T-helper 1 cell treated with Interleukin-12 subunit alpha and Interleukin-12 subunit beta and Interleukin-4 antibody, amounts not matched to agents 30 μg/mL and 1 μg/mL, for 36 hours (primary cell): ENCODE measurements at regions not wholly inside any gene's neighbourhood (a gene's known extent, or its start where the extent isn't known, plus 50 kb on each side); places are given as distances from the start of the nearest gene placed in this dataset.

ENCODE experiments used
- H3K27ac Mint-ChIP-seq: one replicate; pipeline ENCODE4 v1.8.0; 2021; ENCODE audit warnings: mild to moderate bottlenecking, mixed read lengths
- H3K27me3 Mint-ChIP-seq: one replicate; pipeline ENCODE4 v1.8.0; 2021; ENCODE audit warnings: low read depth, mixed read lengths
- H3K36me3 Mint-ChIP-seq: one replicate; pipeline ENCODE4 v1.8.0; 2021; ENCODE audit warnings: low read depth, mixed read lengths
- H3K4me1 Mint-ChIP-seq: one replicate; pipeline ENCODE4 v1.8.0; 2021; ENCODE audit warnings: low read depth, mixed read lengths
- H3K4me3 Mint-ChIP-seq: one replicate; pipeline ENCODE4 v1.8.0; 2021; ENCODE audit warnings: mild to moderate bottlenecking, moderate library complexity, mixed read lengths
- H3K9me3 Mint-ChIP-seq: one replicate; pipeline ENCODE4 v1.8.0; 2021; ENCODE audit warnings: mixed read lengths

GRCh38 chr17:83152745-83153611 lies 73.6 kb downstream of the METRNL start:
- Mint-ChIP-seq H3K27me3 (peaks cover 12% of the 10 kb centered on the region), H3K4me3 (no peak overlapping the region), H3K4me1 (peaks cover 15% of the 10 kb centered on the region), H3K9me3 (no peaks in the 10 kb centered on the region), H3K27ac (no peak overlapping the region), H3K36me3 (no peaks in the 10 kb centered on the region)

- no peaks in the 10 kb centered on the region for H3K9me3 Mint-ChIP-seq
- no peak overlapping the region for H3K27ac Mint-ChIP-seq
- peaks cover 16% of the 10 kb centered on the region for H3K27me3 Mint-ChIP-seq
- H3K4me3 Mint-ChIP-seq: no peak overlapping the region
- H3K36me3 Mint-ChIP-seq: no peaks in the 10 kb centered on the region
- H3K4me1 Mint-ChIP-seq: peaks cover 11% of the 10 kb centered on the region
Observed at GRCh38 chr17:83153681-83154310, 74.4 kb downstream of the METRNL start.

GRCh38 chr17:83154311-83155127 lies 75.1 kb downstream of the METRNL start:
- Mint-ChIP-seq H3K4me3 (no peak overlapping the region), H3K36me3 (no peaks in the 10 kb centered on the region), H3K27me3 (peaks cover 22% of the 10 kb centered on the region), H3K9me3 (no peaks in the 10 kb centered on the region), H3K27ac (no peak overlapping the region), H3K4me1 (peaks cover 5% of the 10 kb centered on the region)

- Mint-ChIP-seq H3K4me1 (peaks cover 4% of the 10 kb centered on the region), H3K9me3 (no peaks in the 10 kb centered on the region), H3K27ac (no peak overlapping the region), H3K4me3 (no peak overlapping the region), H3K36me3 (no peaks in the 10 kb centered on the region), H3K27me3 (peaks cover 31% of the 10 kb centered on the region)
Observed at GRCh38 chr17:83155128-83156121, 76.0 kb downstream of the METRNL start.

- H3K27me3 Mint-ChIP-seq: peaks cover 33% of the 10 kb centered on the region
- H3K4me1 Mint-ChIP-seq: peaks cover 4% of the 10 kb centered on the region
- no peaks in the 10 kb centered on the region for H3K36me3 Mint-ChIP-seq
- no peak overlapping the region for H3K27ac Mint-ChIP-seq
- no peak overlapping the region for H3K4me3 Mint-ChIP-seq
- H3K9me3 Mint-ChIP-seq: no peaks in the 10 kb centered on the region
Observed at GRCh38 chr17:83156408-83156807, 77.0 kb downstream of the METRNL start.

- H3K4me3 Mint-ChIP-seq: no peak overlapping the region
- no peaks in the 10 kb centered on the region for H3K9me3 Mint-ChIP-seq
- peaks cover 46% of the 10 kb centered on the region for H3K27me3 Mint-ChIP-seq
- H3K27ac Mint-ChIP-seq: no peak overlapping the region
- no peaks in the 10 kb centered on the region for H3K36me3 Mint-ChIP-seq
- H3K4me1 Mint-ChIP-seq: peaks cover 4% of the 10 kb centered on the region
Observed at GRCh38 chr17:83159204-83160049, 80.0 kb downstream of the METRNL start.

GRCh38 chr17:83160443-83161297 lies 81.3 kb downstream of the METRNL start:
- no peaks in the 10 kb centered on the region for H3K36me3 Mint-ChIP-seq
- H3K27me3 Mint-ChIP-seq: peaks cover 59% of the 10 kb centered on the region
- H3K4me1 Mint-ChIP-seq: peaks cover under 1% of the 10 kb centered on the region
- H3K9me3 Mint-ChIP-seq: no peaks in the 10 kb centered on the region
- H3K4me3 Mint-ChIP-seq: no peak overlapping the region
- H3K27ac Mint-ChIP-seq: no peak overlapping the region

- H3K4me1 Mint-ChIP-seq: no peaks in the 10 kb centered on the region
- peaks cover 58% of the 10 kb centered on the region for H3K27me3 Mint-ChIP-seq
- H3K36me3 Mint-ChIP-seq: no peaks in the 10 kb centered on the region
- H3K4me3 Mint-ChIP-seq: no peak overlapping the region
- H3K27ac Mint-ChIP-seq: no peak overlapping the region
- no peaks in the 10 kb centered on the region for H3K9me3 Mint-ChIP-seq
Observed at GRCh38 chr17:83161298-83162034, 82.1 kb downstream of the METRNL start.

- Mint-ChIP-seq H3K9me3 (no peaks in the 10 kb centered on the region), H3K4me1 (no peaks in the 10 kb centered on the region), H3K27ac (no peak overlapping the region), H3K36me3 (no peaks in the 10 kb centered on the region), H3K4me3 (no peak overlapping the region), H3K27me3 (peaks cover 62% of the 10 kb centered on the region)
Observed at GRCh38 chr17:83162035-83162745, 82.8 kb downstream of the METRNL start.

GRCh38 chr17:83164490-83164889 lies 85.1 kb downstream of the METRNL start:
- Mint-ChIP-seq H3K27me3 (peaks cover 69% of the 10 kb centered on the region), H3K4me1 (no peaks in the 10 kb centered on the region), H3K4me3 (no peak overlapping the region), H3K9me3 (no peaks in the 10 kb centered on the region), H3K27ac (no peak overlapping the region), H3K36me3 (no peaks in the 10 kb centered on the region)

- no peaks in the 10 kb centered on the region for H3K4me1 Mint-ChIP-seq
- H3K9me3 Mint-ChIP-seq: no peaks in the 10 kb centered on the region
- no peak overlapping the region for H3K27ac Mint-ChIP-seq
- peaks cover 47% of the 10 kb centered on the region for H3K27me3 Mint-ChIP-seq
- no peak overlapping the region for H3K4me3 Mint-ChIP-seq
- H3K36me3 Mint-ChIP-seq: no peaks in the 10 kb centered on the region
Observed at GRCh38 chr17:83170571-83171260, 91.3 kb downstream of the METRNL start.
